HUES6 (cell line): ENCODE measurements at regions not wholly inside any gene's neighbourhood (a gene's known extent, or its start where the extent isn't known, plus 50 kb on each side); places are given as distances from the start of the nearest gene placed in this dataset.

Source experiments
- H3K27ac ChIP-seq: 2 replicates; pipeline ENCODE4 v1.7.0; 2013; ENCODE audit warnings: low read depth, mild to moderate bottlenecking, low read length, inconsistent platforms
- H3K27me3 ChIP-seq: 2 replicates; pipeline ENCODE4 v1.6.1; 2013; ENCODE audit warnings: low read length; ENCODE audit not compliant: control insufficient read depth, insufficient read depth
- H3K36me3 ChIP-seq: 2 replicates; pipeline ENCODE4 v1.6.1; 2013; ENCODE audit warnings: low read length; ENCODE audit not compliant: control insufficient read depth, insufficient read depth
- H3K4me1 ChIP-seq: 2 replicates; pipeline ENCODE4 v1.6.1; 2013; ENCODE audit warnings: low read length; ENCODE audit not compliant: control insufficient read depth, insufficient read depth
- H3K4me3 ChIP-seq: 2 replicates; pipeline ENCODE4 v1.5.1; 2013; ENCODE audit warnings: low read depth, low read length
- H3K9ac ChIP-seq: one replicate; pipeline ENCODE4 v1.6.1; 2013; ENCODE audit warnings: mild to moderate bottlenecking, low read length
- H3K9me3 ChIP-seq: 2 replicates; pipeline ENCODE4 v1.6.1; 2013; ENCODE audit warnings: low read depth, low read length; ENCODE audit not compliant: control insufficient read depth, insufficient read depth

- Histone ChIP-seq H3K9ac (no peak overlapping the region), H3K27ac (no peak overlapping the region), H3K4me3 (no peak overlapping the region), H3K36me3 (no peaks in the 10 kb centered on the region), H3K9me3 (no peaks in the 10 kb centered on the region), H3K4me1 (no peaks in the 10 kb centered on the region), H3K27me3 (no peaks in the 10 kb centered on the region)
Measured at GRCh38 chr20:52818491-52818890, 153.7 kb upstream of the TSHZ2 start.

- Histone ChIP-seq H3K4me3 (no peak overlapping the region), H3K27ac (no peak overlapping the region), H3K9ac (no peak overlapping the region), H3K36me3 (no peaks in the 10 kb centered on the region), H3K9me3 (no peaks in the 10 kb centered on the region), H3K27me3 (no peaks in the 10 kb centered on the region), H3K4me1 (no peaks in the 10 kb centered on the region)
Measured at GRCh38 chr20:52817981-52818380, 154.2 kb upstream of the TSHZ2 start.

- no peak overlapping the region for H3K4me3 ChIP-seq
- no peaks in the 10 kb centered on the region for H3K4me1 ChIP-seq
- H3K9me3 ChIP-seq = no peaks in the 10 kb centered on the region
- H3K27me3 ChIP-seq = no peaks in the 10 kb centered on the region
- H3K9ac ChIP-seq = no peak overlapping the region
- H3K36me3 ChIP-seq = no peaks in the 10 kb centered on the region
- no peak overlapping the region for H3K27ac ChIP-seq
Measured at GRCh38 chr20:52817511-52817910, 154.6 kb upstream of the TSHZ2 start.

- Histone ChIP-seq H3K36me3 (no peaks in the 10 kb centered on the region), H3K9ac (no peak overlapping the region), H3K4me1 (no peaks in the 10 kb centered on the region), H3K4me3 (no peak overlapping the region), H3K9me3 (no peaks in the 10 kb centered on the region), H3K27me3 (no peaks in the 10 kb centered on the region), H3K27ac (no peak overlapping the region)
Measured at GRCh38 chr20:52814371-52814770, 157.8 kb upstream of the TSHZ2 start.

- Histone ChIP-seq H3K27me3 (no peaks in the 10 kb centered on the region; the same call in 1 of the 2 replicates), H3K4me1 (no peaks in the 10 kb centered on the region), H3K36me3 (no peaks in the 10 kb centered on the region), H3K9me3 (no peaks in the 10 kb centered on the region), H3K9ac (no peak overlapping the region), H3K27ac (no peak overlapping the region), H3K4me3 (no peak overlapping the region)
Measured at GRCh38 chr20:52812231-52812847, 159.8 kb upstream of the TSHZ2 start.

GRCh38 chr20:52809003-52809402 is 163.2 kb upstream of the TSHZ2 start:
- Histone ChIP-seq H3K9ac (no peak overlapping the region), H3K27me3 (no peaks in the 10 kb centered on the region; the same call in 1 of the 2 replicates), H3K4me3 (no peak overlapping the region)

DNA sequence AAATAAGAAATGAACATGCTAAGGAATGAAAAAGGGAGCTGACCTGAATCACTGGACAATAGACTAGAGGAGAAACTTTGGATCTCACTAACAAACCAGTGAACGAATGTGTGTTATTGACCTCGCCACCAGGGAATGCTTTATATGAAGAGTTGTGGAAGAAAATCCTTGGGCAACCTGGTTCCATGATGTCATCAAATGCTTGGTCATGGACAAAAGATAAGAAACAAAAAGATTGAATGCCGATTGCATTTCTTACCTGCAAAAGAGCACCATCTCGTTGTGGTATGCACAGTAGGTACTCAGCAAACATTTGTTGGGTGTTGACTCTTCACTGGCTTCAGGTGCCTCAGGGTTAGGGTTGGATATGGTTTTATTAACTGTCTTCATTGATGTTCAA is 165.2 kb upstream of the TSHZ2 start:
- Histone ChIP-seq H3K27me3 (no peaks in the 10 kb centered on the region; the same call in 1 of the 2 replicates), H3K36me3 (no peaks in the 10 kb centered on the region), H3K9ac (no peak overlapping the region), H3K4me1 (no peaks in the 10 kb centered on the region), H3K9me3 (no peaks in the 10 kb centered on the region), H3K27ac (no peak overlapping the region), H3K4me3 (no peak overlapping the region)

More at GRCh38 chr20:52809003-52809402, 163.2 kb upstream of the TSHZ2 start:
- H3K9me3 ChIP-seq = no peaks in the 10 kb centered on the region
- no peaks in the 10 kb centered on the region for H3K36me3 ChIP-seq
- no peaks in the 10 kb centered on the region for H3K4me1 ChIP-seq
- no peak overlapping the region for H3K27ac ChIP-seq

GRCh38 chr20:52805843-52806242 is 166.3 kb upstream of the TSHZ2 start:
- Histone ChIP-seq H3K9ac (no peak overlapping the region), H3K36me3 (no peaks in the 10 kb centered on the region), H3K27me3 (no peaks in the 10 kb centered on the region; the same call in 1 of the 2 replicates), H3K4me3 (no peak overlapping the region), H3K9me3 (no peaks in the 10 kb centered on the region), H3K27ac (no peak overlapping the region), H3K4me1 (no peaks in the 10 kb centered on the region)

DNA sequence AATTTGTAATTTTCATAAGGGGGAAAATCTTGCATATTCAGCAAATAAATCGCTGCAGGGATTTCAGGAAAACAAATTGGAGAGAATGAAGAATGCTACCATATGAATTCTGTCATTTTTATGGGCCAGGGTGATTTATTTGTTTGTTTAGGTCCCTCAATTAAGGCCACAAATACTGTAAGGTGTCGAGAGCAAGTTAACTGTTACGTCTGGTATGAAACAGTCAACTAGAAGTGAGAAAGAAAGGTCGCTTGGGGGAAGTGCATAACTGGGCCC is 166.9 kb upstream of the TSHZ2 start:
- no peak overlapping the region for H3K27ac ChIP-seq
- no peak overlapping the region for H3K9ac ChIP-seq
- no peaks in the 10 kb centered on the region; the same call in 1 of the 2 replicates for H3K27me3 ChIP-seq

GRCh38 chr20:52804497-52805295 is 167.5 kb upstream of the TSHZ2 start:
- no peak overlapping the region for H3K27ac ChIP-seq
- no peaks in the 10 kb centered on the region for H3K4me1 ChIP-seq
- H3K27me3 ChIP-seq = no peaks in the 10 kb centered on the region; the same call in 1 of the 2 replicates
- no peaks in the 10 kb centered on the region for H3K9me3 ChIP-seq
- no peaks in the 10 kb centered on the region for H3K36me3 ChIP-seq
- H3K4me3 ChIP-seq = no peak overlapping the region
- H3K9ac ChIP-seq = no peak overlapping the region

More for the DNA sequence above, 166.9 kb upstream of the TSHZ2 start:
- Histone ChIP-seq H3K36me3 (no peaks in the 10 kb centered on the region), H3K4me1 (no peaks in the 10 kb centered on the region), H3K4me3 (no peak overlapping the region), H3K9me3 (no peaks in the 10 kb centered on the region)

GRCh38 chr20:52801628-52802006 is 170.5 kb upstream of the TSHZ2 start:
- Histone ChIP-seq H3K9ac (no peak overlapping the region), H3K36me3 (no peaks in the 10 kb centered on the region), H3K4me1 (no peaks in the 10 kb centered on the region), H3K27ac (no peak overlapping the region), H3K9me3 (no peaks in the 10 kb centered on the region), H3K4me3 (no peak overlapping the region), H3K27me3 (no peaks in the 10 kb centered on the region)
